Osteoblast (primary cell): ENCODE measurements at regions not wholly inside any gene's neighbourhood (a gene's known extent, or its start where the extent isn't known, plus 50 kb on each side); places are given as distances from the start of the nearest gene placed in this dataset.

ENCODE experiments used
- DNase-seq: peaks from one replicate; pipeline ENCODE4 v3.0.0; 2011; ENCODE audit warnings: low spot score, mixed read lengths; ENCODE audit not compliant: insufficient read length; ENCODE audit errors: missing footprints
- H2AFZ ChIP-seq: 2 replicates; pipeline ENCODE4 v1.6.0; 2011; ENCODE audit warnings: mild to moderate bottlenecking, low read length
- H3K27ac ChIP-seq: 2 replicates; pipeline ENCODE4 v1.5.1; 2011; ENCODE audit warnings: mild to moderate bottlenecking, low read depth, low read length, moderate library complexity
- H3K27me3 ChIP-seq: 2 replicates; pipeline ENCODE4 v1.6.0; 2012; ENCODE audit warnings: mild to moderate bottlenecking, control low read depth, inconsistent platforms, low read length, moderate library complexity; ENCODE audit not compliant: insufficient read depth
- H3K36me3 ChIP-seq: 2 replicates; pipeline ENCODE4 v1.5.1; 2011; ENCODE audit warnings: mild to moderate bottlenecking, low read length, control low read depth, moderate library complexity; ENCODE audit not compliant: insufficient read depth
- H3K4me1 ChIP-seq: 2 replicates; pipeline ENCODE4 v1.5.1; 2011; ENCODE audit warnings: mild to moderate bottlenecking, low read length, control low read depth, moderate library complexity; ENCODE audit not compliant: insufficient read depth
- H3K4me2 ChIP-seq: 2 replicates; pipeline ENCODE4 v1.6.0; 2011; ENCODE audit warnings: mild to moderate bottlenecking, low read length; ENCODE audit not compliant: insufficient read depth
- H3K4me3 ChIP-seq: fragments of 200-600 bp; sonication (generic); 3 replicates; pipeline ENCODE4 v1.5.1; 2012; ENCODE audit warnings: mild to moderate bottlenecking, low read length, inconsistent platforms; ENCODE audit not compliant: insufficient read depth
- H3K79me2 ChIP-seq: 2 replicates; pipeline ENCODE4 v1.6.0; 2012; ENCODE audit warnings: mild to moderate bottlenecking, low read length, control low read depth, inconsistent platforms; ENCODE audit not compliant: insufficient read depth
- H3K9me3 ChIP-seq: 2 replicates; pipeline ENCODE4 v1.5.1; 2011; ENCODE audit warnings: low read depth, low read length, control low read depth
- H4K20me1 ChIP-seq: 2 replicates; pipeline ENCODE4 v1.6.0; 2012; ENCODE audit warnings: mild to moderate bottlenecking, low read length, control low read depth; ENCODE audit not compliant: insufficient read depth
- TF ChIP-seq, protein P1 (sequence below): IDR thresholded peaks from 2 replicates; pipeline ENCODE4 v1.5.1; 2011; ENCODE audit warnings: mild to moderate bottlenecking, low read depth, low read length, moderate library complexity; ENCODE audit errors: extremely low read depth

GRCh38 chr5:3300726-3301125 lies 294.9 kb upstream of the IRX1 start:
- no peak overlapping the region for H2AFZ ChIP-seq
- peaks cover 8% of the 10 kb centered on the region for H3K9me3 ChIP-seq
- H3K4me2 ChIP-seq, result no peak overlapping the region
- H3K4me1 ChIP-seq, result no peaks in the 10 kb centered on the region
- H3K27ac ChIP-seq, result no peak overlapping the region
- H4K20me1 ChIP-seq, result no peaks in the 10 kb centered on the region
- no peaks in the 10 kb centered on the region for H3K36me3 ChIP-seq
- no peak for DNase-seq
- TF ChIP-seq, protein P1, sequence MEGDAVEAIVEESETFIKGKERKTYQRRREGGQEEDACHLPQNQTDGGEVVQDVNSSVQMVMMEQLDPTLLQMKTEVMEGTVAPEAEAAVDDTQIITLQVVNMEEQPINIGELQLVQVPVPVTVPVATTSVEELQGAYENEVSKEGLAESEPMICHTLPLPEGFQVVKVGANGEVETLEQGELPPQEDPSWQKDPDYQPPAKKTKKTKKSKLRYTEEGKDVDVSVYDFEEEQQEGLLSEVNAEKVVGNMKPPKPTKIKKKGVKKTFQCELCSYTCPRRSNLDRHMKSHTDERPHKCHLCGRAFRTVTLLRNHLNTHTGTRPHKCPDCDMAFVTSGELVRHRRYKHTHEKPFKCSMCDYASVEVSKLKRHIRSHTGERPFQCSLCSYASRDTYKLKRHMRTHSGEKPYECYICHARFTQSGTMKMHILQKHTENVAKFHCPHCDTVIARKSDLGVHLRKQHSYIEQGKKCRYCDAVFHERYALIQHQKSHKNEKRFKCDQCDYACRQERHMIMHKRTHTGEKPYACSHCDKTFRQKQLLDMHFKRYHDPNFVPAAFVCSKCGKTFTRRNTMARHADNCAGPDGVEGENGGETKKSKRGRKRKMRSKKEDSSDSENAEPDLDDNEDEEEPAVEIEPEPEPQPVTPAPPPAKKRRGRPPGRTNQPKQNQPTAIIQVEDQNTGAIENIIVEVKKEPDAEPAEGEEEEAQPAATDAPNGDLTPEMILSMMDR, result no peak
- no peak overlapping the region for H3K4me3 ChIP-seq
- H3K27me3 ChIP-seq, result no peaks in the 10 kb centered on the region
- no peaks in the 10 kb centered on the region for H3K79me2 ChIP-seq

- H3K27me3 ChIP-seq, result no peaks in the 10 kb centered on the region
- no peaks in the 10 kb centered on the region for H4K20me1 ChIP-seq
- no peaks in the 10 kb centered on the region for H3K79me2 ChIP-seq
- no peak for DNase-seq
- H3K4me1 ChIP-seq, result no peaks in the 10 kb centered on the region
- H3K36me3 ChIP-seq, result no peaks in the 10 kb centered on the region
- no peak overlapping the region for H3K27ac ChIP-seq
- peaks cover 8% of the 10 kb centered on the region for H3K9me3 ChIP-seq
- H2AFZ ChIP-seq, result no peak overlapping the region
- no peak overlapping the region for H3K4me2 ChIP-seq
- TF ChIP-seq, protein P1, result no peak
- H3K4me3 ChIP-seq, result no peak overlapping the region
Observed at GRCh38 chr5:3299441-3299840, 296.2 kb upstream of the IRX1 start.

DNA sequence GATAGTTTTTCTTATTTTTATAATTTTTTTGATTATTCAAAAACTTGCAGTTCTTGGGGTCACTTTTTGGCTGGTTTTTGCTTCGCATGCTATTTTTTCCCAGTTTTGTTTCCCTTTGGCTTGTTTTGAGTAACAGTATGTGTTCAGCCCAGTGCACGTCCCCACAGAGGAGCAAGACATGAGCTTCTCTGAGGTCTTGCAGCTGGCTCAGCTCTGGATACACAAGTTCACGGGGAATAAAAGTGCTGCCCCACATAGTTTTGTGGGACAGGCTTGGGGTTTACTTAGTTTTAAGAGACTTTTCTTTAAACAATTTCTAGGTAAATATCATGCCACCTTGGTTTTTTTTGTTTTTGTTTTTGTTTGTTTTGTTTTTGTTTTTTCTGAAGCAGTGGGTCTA lies 297.8 kb upstream of the IRX1 start:
- Histone ChIP-seq H3K9me3 (peaks cover 8% of the 10 kb centered on the region), H3K36me3 (no peaks in the 10 kb centered on the region)
- TF ChIP-seq, protein P1, result no peak

GRCh38 chr5:3288325-3288724 lies 307.3 kb upstream of the IRX1 start:
- H3K4me3 ChIP-seq, result no peak overlapping the region
- H3K79me2 ChIP-seq, result no peaks in the 10 kb centered on the region
- no peaks in the 10 kb centered on the region for H3K27me3 ChIP-seq
- H2AFZ ChIP-seq, result no peak overlapping the region
- no peaks in the 10 kb centered on the region for H4K20me1 ChIP-seq
- TF ChIP-seq, protein P1, result no peak
- no peaks in the 10 kb centered on the region for H3K9me3 ChIP-seq
- H3K4me2 ChIP-seq, result no peak overlapping the region
- H3K27ac ChIP-seq, result no peak overlapping the region
- no peaks in the 10 kb centered on the region for H3K4me1 ChIP-seq
- H3K36me3 ChIP-seq, result no peaks in the 10 kb centered on the region
- DNase-seq, result no peak

More for the DNA sequence above, 297.8 kb upstream of the IRX1 start:
- Histone ChIP-seq H3K4me2 (no peak overlapping the region), H3K79me2 (no peaks in the 10 kb centered on the region), H3K27ac (no peak overlapping the region), H4K20me1 (no peaks in the 10 kb centered on the region), H3K4me1 (no peaks in the 10 kb centered on the region), H3K4me3 (no peak overlapping the region), H2AFZ (no peak overlapping the region), H3K27me3 (no peaks in the 10 kb centered on the region)
- no peak for DNase-seq
